SK-N-SH treated with all-trans-retinoic acid at 6 μM for 48 hours (cell line): ENCODE measurements at regions not wholly inside any gene's neighbourhood (a gene's known extent, or its start where the extent isn't known, plus 50 kb on each side); places are given as distances from the start of the nearest gene placed in this dataset.

Experiments
- ATAC-seq: fragments of 200-7000 bp; cut with Tn5 transposase; 3 replicates; pipeline ENCODE4 v1.9.1; 2020; ENCODE audit warnings: mild to moderate bottlenecking, moderate library complexity
- ARNTL ChIP-seq: fragments of 450-650 bp; formaldehyde crosslinking; IDR thresholded peaks from 2 replicates; pipeline ENCODE4 v1.5.0; 2020; ENCODE audit warnings: low read depth, mild to moderate bottlenecking, moderate library complexity, borderline replicate concordance
- CSDC2 ChIP-seq: fragments of 250-450 bp; sonication (Bioruptor Pico); IDR thresholded peaks from 2 replicates; pipeline ENCODE4 v1.5.0; 2020; ENCODE audit warnings: mild to moderate bottlenecking, moderate library complexity
- ESRRG ChIP-seq: fragments of 250-450 bp; sonication (Bioruptor Pico); IDR thresholded peaks from 2 replicates; pipeline ENCODE4 v1.6.1; 2021; ENCODE audit warnings: mild to moderate bottlenecking
- ISL1 ChIP-seq: fragments of 250-450 bp; sonication (Bioruptor Pico); IDR thresholded peaks from 2 replicates; pipeline ENCODE4 v2.1.2; 2022; ENCODE audit warnings: mild to moderate bottlenecking, moderate library complexity
- OSR1 ChIP-seq: fragments of 250-450 bp; sonication (Bioruptor Pico); IDR thresholded peaks from 2 replicates; pipeline ENCODE4 v1.8.0; 2022; ENCODE audit warnings: moderate library complexity, mild to moderate bottlenecking, inconsistent platforms
- PPARA ChIP-seq: fragments of 250-450 bp; sonication (Bioruptor Pico); IDR thresholded peaks from 2 replicates; pipeline ENCODE4 v1.5.0; 2020; ENCODE audit warnings: mild to moderate bottlenecking, borderline replicate concordance
- RARB ChIP-seq: fragments of 250-450 bp; sonication (Bioruptor Pico); IDR thresholded peaks from 2 replicates; pipeline ENCODE4 v1.8.0; 2021; ENCODE audit warnings: mild to moderate bottlenecking, moderate library complexity
- SNAI2 ChIP-seq: fragments of 250-450 bp; sonication (Bioruptor Pico); IDR thresholded peaks from 2 replicates; pipeline ENCODE4 v1.5.0; 2020; ENCODE audit warnings: mild to moderate bottlenecking, moderate library complexity
- TCF4 ChIP-seq: fragments of 250-450 bp; sonication (Bioruptor Pico); IDR thresholded peaks from 2 replicates; pipeline ENCODE4 v1.8.0; 2021; ENCODE audit warnings: mild to moderate bottlenecking, moderate library complexity, borderline replicate concordance
- ZC3H10 ChIP-seq: fragments of 250-450 bp; sonication (Bioruptor Pico); IDR thresholded peaks from 2 replicates; pipeline ENCODE4 v1.5.1; 2021; ENCODE audit warnings: mild to moderate bottlenecking, moderate library complexity
- ZFP3 ChIP-seq: fragments of 250-450 bp; sonication (Bioruptor Pico); IDR thresholded peaks from 2 replicates; pipeline ENCODE4 v1.5.0; 2020; ENCODE audit warnings: mild to moderate bottlenecking, moderate library complexity
- ZNF565 ChIP-seq: fragments of 450-650 bp; formaldehyde crosslinking; conservative IDR thresholded peaks from 2 replicates; pipeline ENCODE4 v1.5.0; 2020; ENCODE audit warnings: low read depth, mild to moderate bottlenecking, moderate library complexity
- ZNF70 ChIP-seq: fragments of 450-650 bp; formaldehyde crosslinking; IDR thresholded peaks from 2 replicates; pipeline ENCODE4 v1.5.0; 2020; ENCODE audit warnings: mild to moderate bottlenecking, moderate library complexity
- ZNF8 ChIP-seq: fragments of 450-650 bp; formaldehyde crosslinking; IDR thresholded peaks from 2 replicates; pipeline ENCODE4 v1.5.0; 2020; ENCODE audit warnings: mild to moderate bottlenecking, moderate library complexity
- TF ChIP-seq, protein P1 (sequence below): fragments of 250-450 bp; sonication (Bioruptor Pico); IDR thresholded peaks from 2 replicates; pipeline ENCODE4 v1.8.0; 2020; ENCODE audit warnings: mild to moderate bottlenecking, moderate library complexity, borderline replicate concordance
- TF ChIP-seq, protein P2 (sequence below): fragments of 250-450 bp; sonication (Bioruptor Pico); IDR thresholded peaks from 2 replicates; pipeline ENCODE4 v1.8.0; 2021; ENCODE audit warnings: low read depth, mild to moderate bottlenecking, moderate library complexity, borderline replicate concordance
- TF ChIP-seq, protein P3 (sequence below): fragments of 250-450 bp; sonication (Bioruptor Pico); IDR thresholded peaks from 2 replicates; pipeline ENCODE4 v1.5.1; 2021; ENCODE audit warnings: mild to moderate bottlenecking, moderate library complexity
- TF ChIP-seq, protein P4 (sequence below): fragments of 250-450 bp; sonication (Bioruptor Pico); IDR thresholded peaks from 2 replicates; pipeline ENCODE4 v1.5.1; 2020; ENCODE audit warnings: low read depth, mild to moderate bottlenecking, moderate library complexity

DNA sequence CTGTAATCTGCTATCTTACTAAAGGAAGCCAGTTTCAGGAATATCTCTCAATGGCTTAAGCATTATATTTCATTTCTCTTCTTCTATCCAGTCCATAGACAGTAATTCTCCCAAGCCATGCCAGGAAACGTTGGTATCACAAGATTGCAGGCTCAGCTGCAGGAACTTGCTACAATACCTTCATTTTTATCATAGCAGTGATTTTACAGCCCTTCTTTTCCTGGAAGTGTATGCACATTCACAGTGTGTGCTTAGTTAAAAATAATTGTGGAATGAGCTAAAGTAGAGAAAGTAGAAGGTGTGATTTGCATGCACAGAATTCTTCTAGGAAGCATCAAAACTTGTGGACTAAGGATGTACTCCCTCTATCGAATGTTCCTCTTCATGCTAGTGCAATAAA, 647.2 kb upstream of the PTBP2 start (continued):
- TF ChIP-seq, protein P1, sequence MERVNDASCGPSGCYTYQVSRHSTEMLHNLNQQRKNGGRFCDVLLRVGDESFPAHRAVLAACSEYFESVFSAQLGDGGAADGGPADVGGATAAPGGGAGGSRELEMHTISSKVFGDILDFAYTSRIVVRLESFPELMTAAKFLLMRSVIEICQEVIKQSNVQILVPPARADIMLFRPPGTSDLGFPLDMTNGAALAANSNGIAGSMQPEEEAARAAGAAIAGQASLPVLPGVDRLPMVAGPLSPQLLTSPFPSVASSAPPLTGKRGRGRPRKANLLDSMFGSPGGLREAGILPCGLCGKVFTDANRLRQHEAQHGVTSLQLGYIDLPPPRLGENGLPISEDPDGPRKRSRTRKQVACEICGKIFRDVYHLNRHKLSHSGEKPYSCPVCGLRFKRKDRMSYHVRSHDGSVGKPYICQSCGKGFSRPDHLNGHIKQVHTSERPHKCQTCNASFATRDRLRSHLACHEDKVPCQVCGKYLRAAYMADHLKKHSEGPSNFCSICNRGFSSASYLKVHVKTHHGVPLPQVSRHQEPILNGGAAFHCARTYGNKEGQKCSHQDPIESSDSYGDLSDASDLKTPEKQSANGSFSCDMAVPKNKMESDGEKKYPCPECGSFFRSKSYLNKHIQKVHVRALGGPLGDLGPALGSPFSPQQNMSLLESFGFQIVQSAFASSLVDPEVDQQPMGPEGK (CRISPR knock-in tag): no peak
- no peak for TF ChIP-seq PPARA

DNA sequence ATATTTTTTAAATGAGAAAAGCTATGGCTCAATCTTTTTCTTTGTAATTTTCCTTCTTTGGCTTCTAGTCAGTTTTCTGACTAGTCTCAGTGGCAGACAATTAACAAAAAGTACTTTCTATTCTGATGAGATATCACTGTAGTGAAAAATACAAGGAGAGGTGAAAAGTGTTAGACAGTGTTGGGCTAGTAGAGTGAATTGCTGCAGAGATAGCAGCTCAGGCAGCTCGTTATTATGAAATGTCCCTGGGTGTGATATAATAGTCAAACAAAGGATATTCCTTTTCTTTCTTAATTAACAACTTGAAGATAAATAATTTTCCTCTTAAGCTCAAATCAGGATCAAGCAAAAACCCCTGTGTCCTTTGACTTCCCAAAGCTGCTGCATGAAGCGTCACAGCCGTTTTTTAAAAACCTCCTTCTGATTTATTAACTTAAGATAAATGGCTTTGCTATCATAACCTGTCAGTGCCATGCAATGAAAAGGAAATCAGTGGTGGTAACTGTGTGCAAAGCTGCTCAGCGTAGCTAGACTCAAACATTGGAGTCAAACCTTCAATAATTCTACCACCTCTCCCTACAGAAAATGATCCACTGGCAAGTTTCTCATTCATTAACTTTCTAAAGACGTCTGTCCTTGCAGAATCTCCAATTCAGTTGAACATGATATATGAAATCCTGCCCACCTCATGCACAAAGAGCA, 646.6 kb upstream of the PTBP2 start:
- ATAC-seq: no peak
- no peak for TF ChIP-seq ESRRG (CRISPR knock-in tag)
- no peak for TF ChIP-seq RARB (CRISPR knock-in tag)
- TF ChIP-seq CSDC2: no peak
- no peak for TF ChIP-seq OSR1
- no peak for TF ChIP-seq ZFP3 (CRISPR knock-in tag)

DNA sequence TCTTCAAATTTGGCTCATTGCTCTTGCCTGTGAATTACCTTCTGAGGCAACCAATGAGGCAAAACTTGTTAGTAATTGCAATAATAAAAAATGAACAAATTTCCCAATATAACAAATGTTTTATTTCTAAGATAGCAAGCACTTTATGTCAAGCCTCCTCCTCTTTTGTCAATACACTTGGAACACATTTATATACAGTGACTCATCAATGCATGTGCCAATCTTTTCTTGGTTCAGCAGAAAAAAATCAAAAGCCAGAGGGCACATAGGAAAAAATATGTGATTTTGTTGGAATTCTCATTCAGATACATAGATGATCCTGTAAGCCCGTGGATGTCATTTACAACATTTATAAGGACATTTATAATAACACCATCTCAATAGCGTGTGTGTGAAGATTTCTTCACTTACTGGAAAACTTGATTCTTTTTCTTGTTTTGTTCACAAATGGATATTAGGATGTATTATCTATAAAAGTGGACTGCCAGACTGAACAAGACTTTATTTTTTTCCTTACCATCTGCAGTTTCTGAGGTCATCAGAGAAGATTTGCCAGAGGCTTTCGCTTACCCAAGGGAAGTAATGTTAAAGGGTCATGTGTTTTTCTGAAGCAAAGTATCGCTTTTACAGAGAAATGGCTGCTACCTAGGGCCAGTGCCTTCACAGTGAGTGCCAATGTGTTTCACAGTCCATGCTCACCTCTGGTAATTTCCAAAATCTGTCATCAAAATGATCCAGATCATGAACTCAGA, 645.7 kb upstream of the PTBP2 start:
- TF ChIP-seq ARNTL (no peak), ZFP3 (CRISPR knock-in tag) (no peak), ZNF8 (CRISPR knock-in tag) (no peak), TCF4 (CRISPR knock-in tag) (no peak), ZNF70 (CRISPR knock-in tag) (no peak), PPARA (no peak), SNAI2 (CRISPR knock-in tag) (no peak), CSDC2 (no peak), ZNF565 (CRISPR knock-in tag) (no peak), ISL1 (no peak), ESRRG (CRISPR knock-in tag) (no peak)
- TF ChIP-seq, protein P2, sequence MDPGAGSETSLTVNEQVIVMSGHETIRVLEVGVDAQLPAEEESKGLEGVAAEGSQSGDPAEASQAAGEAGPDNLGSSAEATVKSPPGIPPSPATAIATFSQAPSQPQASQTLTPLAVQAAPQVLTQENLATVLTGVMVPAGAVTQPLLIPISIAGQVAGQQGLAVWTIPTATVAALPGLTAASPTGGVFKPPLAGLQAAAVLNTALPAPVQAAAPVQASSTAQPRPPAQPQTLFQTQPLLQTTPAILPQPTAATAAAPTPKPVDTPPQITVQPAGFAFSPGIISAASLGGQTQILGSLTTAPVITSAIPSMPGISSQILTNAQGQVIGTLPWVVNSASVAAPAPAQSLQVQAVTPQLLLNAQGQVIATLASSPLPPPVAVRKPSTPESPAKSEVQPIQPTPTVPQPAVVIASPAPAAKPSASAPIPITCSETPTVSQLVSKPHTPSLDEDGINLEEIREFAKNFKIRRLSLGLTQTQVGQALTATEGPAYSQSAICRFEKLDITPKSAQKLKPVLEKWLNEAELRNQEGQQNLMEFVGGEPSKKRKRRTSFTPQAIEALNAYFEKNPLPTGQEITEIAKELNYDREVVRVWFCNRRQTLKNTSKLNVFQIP (CRISPR knock-in tag): no peak
- TF ChIP-seq, protein P3, sequence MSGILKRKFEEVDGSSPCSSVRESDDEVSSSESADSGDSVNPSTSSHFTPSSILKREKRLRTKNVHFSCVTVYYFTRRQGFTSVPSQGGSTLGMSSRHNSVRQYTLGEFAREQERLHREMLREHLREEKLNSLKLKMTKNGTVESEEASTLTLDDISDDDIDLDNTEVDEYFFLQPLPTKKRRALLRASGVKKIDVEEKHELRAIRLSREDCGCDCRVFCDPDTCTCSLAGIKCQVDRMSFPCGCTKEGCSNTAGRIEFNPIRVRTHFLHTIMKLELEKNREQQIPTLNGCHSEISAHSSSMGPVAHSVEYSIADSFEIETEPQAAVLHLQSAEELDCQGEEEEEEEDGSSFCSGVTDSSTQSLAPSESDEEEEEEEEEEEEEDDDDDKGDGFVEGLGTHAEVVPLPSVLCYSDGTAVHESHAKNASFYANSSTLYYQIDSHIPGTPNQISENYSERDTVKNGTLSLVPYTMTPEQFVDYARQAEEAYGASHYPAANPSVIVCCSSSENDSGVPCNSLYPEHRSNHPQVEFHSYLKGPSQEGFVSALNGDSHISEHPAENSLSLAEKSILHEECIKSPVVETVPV (CRISPR knock-in tag): no peak
- TF ChIP-seq, protein P4, sequence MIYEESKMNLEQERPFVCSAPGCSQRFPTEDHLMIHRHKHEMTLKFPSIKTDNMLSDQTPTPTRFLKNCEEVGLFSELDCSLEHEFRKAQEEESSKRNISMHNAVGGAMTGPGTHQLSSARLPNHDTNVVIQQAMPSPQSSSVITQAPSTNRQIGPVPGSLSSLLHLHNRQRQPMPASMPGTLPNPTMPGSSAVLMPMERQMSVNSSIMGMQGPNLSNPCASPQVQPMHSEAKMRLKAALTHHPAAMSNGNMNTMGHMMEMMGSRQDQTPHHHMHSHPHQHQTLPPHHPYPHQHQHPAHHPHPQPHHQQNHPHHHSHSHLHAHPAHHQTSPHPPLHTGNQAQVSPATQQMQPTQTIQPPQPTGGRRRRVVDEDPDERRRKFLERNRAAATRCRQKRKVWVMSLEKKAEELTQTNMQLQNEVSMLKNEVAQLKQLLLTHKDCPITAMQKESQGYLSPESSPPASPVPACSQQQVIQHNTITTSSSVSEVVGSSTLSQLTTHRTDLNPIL (CRISPR knock-in tag): no peak
- ATAC-seq: no peak

DNA sequence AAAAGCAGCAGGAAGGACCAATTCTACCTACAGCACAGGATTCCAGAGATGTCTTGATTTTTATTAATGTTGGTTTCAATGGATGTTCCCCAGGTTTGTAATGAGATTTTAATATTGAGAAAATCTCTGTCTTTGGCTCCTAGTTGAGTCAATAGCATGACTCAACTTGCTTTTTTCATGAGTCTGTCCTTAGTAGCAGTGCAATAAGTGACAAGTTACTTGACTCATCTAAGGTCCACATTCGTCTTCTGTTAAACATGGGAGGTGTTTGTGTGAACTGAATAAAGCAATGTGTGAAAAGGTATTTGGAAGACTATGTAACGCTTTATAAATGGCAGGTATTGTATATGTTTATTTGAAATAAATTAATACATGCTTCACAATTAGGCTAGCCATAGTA, 645.0 kb upstream of the PTBP2 start:
- no peak for TF ChIP-seq ZNF70 (CRISPR knock-in tag)
- no peak for TF ChIP-seq ZNF565 (CRISPR knock-in tag)
- TF ChIP-seq ZC3H10: no peak
- no peak for TF ChIP-seq SNAI2 (CRISPR knock-in tag)

DNA sequence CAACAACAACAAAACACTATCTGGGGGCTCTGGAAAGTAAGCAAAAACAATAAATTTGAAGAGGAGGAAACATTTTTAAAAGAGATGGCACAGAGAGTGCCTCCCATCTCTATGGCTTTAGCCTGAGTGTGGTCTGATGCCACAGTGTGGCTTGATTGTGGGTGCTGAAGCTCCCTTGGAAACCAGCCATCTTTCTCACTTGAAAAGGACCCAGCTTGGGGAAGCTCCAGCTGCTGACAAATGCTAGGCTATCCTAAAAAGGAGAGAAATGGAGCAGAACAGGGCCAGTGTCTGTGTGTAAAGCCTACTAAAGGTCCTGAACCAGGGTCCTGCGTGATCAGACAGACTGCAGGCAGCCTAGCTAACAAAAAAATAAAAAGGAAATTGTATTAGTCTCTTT, 642.0 kb upstream of the PTBP2 start:
- TF ChIP-seq CSDC2 (no peak), ESRRG (CRISPR knock-in tag) (no peak), OSR1 (no peak), ZNF8 (CRISPR knock-in tag) (no peak)
- TF ChIP-seq, protein P4 (CRISPR knock-in tag): no peak
- ATAC-seq: no peak

More for the DNA sequence above, 645.0 kb upstream of the PTBP2 start:
- no peak for ATAC-seq
